ENCODE measurements at regions not wholly inside any gene's neighbourhood (a gene's known extent, or its start where the extent isn't known, plus 50 kb on each side); places are given as distances from the start of the nearest gene placed in this dataset.

- no peak for TF ChIP-seq CTCF (IDR thresholded peaks at IDR 0.05)
- no peak for TF ChIP-seq POLR2A (IDR thresholded peaks at IDR 0.05)
Observed at GRCh38 chr11:13115380-13115675, 106.2 kb downstream of the RASSF10 start.

All from stomach (tissue), 4 donors.